A549 (cell line): ENCODE measurements at regions not wholly inside any gene's neighbourhood (a gene's known extent, or its start where the extent isn't known, plus 50 kb on each side); places are given as distances from the start of the nearest gene placed in this dataset.

Source experiments
- CTCF ChIP-seq: fragments of >200 bp; sonication (Bioruptor Twin); formaldehyde crosslinking; IDR thresholded peaks from 3 replicates; pipeline ENCODE4 v1.5.1; 2016
- ELK1 ChIP-seq: fragments of 150-350 bp; IDR thresholded peaks from 2 replicates; pipeline ENCODE4 v1.6.1; 2014; ENCODE audit warnings: low read depth, mild to moderate bottlenecking, low read length
- EP300 ChIP-seq, 2 experiments: fragments of >200 bp; sonication (Bioruptor Twin); formaldehyde crosslinking; IDR thresholded peaks; 2 replicates in 1 of 2; 3 replicates in 1 of 2; pipeline ENCODE4 v1.6.1; 2016 to 2017
- JUN ChIP-seq, 2 experiments: fragments of >200 bp; sonication (Bioruptor Twin); formaldehyde crosslinking; IDR thresholded peaks; 2 replicates in 1 of 2; 3 replicates in 1 of 2; pipeline ENCODE4 v1.6.1; 2016 to 2017
- MAX ChIP-seq: IDR thresholded peaks from 2 replicates; pipeline ENCODE4 v1.6.1; 2012
- NR3C1 ChIP-seq: fragments of >200 bp; sonication (Bioruptor Twin); formaldehyde crosslinking; IDR thresholded peaks from 3 replicates; pipeline ENCODE4 v1.6.1; 2017
- POLR2A ChIP-seq: IDR thresholded peaks from 2 replicates; pipeline ENCODE4 v1.6.1; 2012; ENCODE audit warnings: mild to moderate bottlenecking, low read length
- RAD21 ChIP-seq, 2 experiments: fragments of >200 bp in 1 of 2; sonication (Bioruptor Twin) in 1 of 2; formaldehyde crosslinking in 1 of 2; IDR thresholded peaks in 1 of 2; conservative IDR thresholded peaks in 1 of 2; 2 replicates in 1 of 2; 3 replicates in 1 of 2; pipeline ENCODE4 v1.6.1; 2012 to 2018; ENCODE audit warnings: inconsistent platforms in 1 of 2
- RARB ChIP-seq: fragments of 250-450 bp; sonication (Bioruptor Pico); IDR thresholded peaks from 2 replicates; pipeline ENCODE4 v1.8.0; 2021; ENCODE audit warnings: mild to moderate bottlenecking, moderate library complexity
- REST ChIP-seq: fragments of 200-600 bp; sonication (generic); IDR thresholded peaks from 2 replicates; pipeline ENCODE4 v1.6.1; 2016; ENCODE audit warnings: antibody characterized with exemption, mild to moderate bottlenecking, moderate library complexity
- SMC3 ChIP-seq: fragments of >200 bp; sonication (Bioruptor Twin); formaldehyde crosslinking; IDR thresholded peaks from 3 replicates; pipeline ENCODE4 v1.6.1; 2018; ENCODE audit warnings: inconsistent platforms
- SREBF2 ChIP-seq: fragments of 450-650 bp; IDR thresholded peaks from 2 replicates; pipeline ENCODE4 v1.6.1; 2014; ENCODE audit warnings: mild to moderate bottlenecking, moderate library complexity

- TF ChIP-seq CTCF (no peak), REST (no peak), EP300 (IDR thresholded peaks at IDR 0.05) (no peak), JUN (IDR thresholded peaks at IDR 0.05) (no peak), ELK1 (no peak), NR3C1 (no peak), RAD21 (conservative IDR thresholded peaks at IDR 0.05 in 1 of 2, IDR thresholded peaks at IDR 0.05 in 1 of 2) (no peak), MAX (no peak), POLR2A (no peak), SMC3 (no peak), SREBF2 (no peak), RARB (no peak)
These were observed 206.6 kb upstream of the HES1 start for GRCh38 chr3:193929373-193929772.
